ENCODE measurements at regions not wholly inside any gene's neighbourhood (a gene's known extent, or its start where the extent isn't known, plus 50 kb on each side); places are given as distances from the start of the nearest gene placed in this dataset.

DNA sequence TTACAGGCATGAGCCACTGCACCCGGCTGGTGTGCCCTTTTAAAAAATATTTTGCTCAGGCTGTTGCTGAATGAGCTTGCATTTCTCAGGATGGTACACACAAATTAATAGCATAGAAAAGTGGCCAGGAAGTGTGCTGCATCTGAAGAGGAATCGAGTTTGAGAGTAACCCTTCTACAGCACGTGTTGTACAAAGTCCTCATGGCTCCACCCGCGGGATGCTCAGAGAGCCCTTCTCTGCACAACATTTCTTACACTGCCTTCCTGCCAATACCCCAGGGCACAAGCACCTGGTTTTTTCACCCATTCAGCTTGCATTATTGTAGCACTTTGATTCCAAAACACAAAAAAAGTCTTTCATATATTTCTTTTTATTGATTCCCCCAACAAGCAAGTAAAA is 90.1 kb upstream of the NEDD4L start:
- no peak overlapping the region for H3K27ac ChIP-seq (ENCODE audit: insufficient read depth, low read depth, low read length)
- no peaks in the 10 kb centered on the region for H4K20me1 ChIP-seq (replicated peaks; ENCODE audit: control insufficient read depth, extremely low read depth, insufficient read depth, low read length)
- DNase-seq (ENCODE audit: low read depth, low spot score) (no peak), FAIRE-seq (no peak)
- no peaks in the 10 kb centered on the region for H3K79me2 ChIP-seq (ENCODE audit: control insufficient read depth, insufficient read depth, low read length)
- ChIA-PET POLR2A (no interaction called here), CTCF (no interaction called here)
- no peaks in the 10 kb centered on the region for H3K36me3 ChIP-seq (ENCODE audit: control insufficient read depth in 2 of 2, extremely low read depth in 1 of 2, insufficient read depth in 2 of 2, low read length in 2 of 2)
- no peak for TF ChIP-seq POLR2AphosphoS5 (IDR thresholded peaks at IDR 0.05; ENCODE audit: insufficient read depth, low read depth, low read length)
- TF ChIP-seq FOS (IDR thresholded peaks at IDR 0.05; ENCODE audit: borderline replicate concordance, insufficient read depth, low read length) = no peak
- TF ChIP-seq MYC (IDR thresholded peaks at IDR 0.05; ENCODE audit: low read depth, low read length) = no peak
- TF ChIP-seq, protein P1, sequence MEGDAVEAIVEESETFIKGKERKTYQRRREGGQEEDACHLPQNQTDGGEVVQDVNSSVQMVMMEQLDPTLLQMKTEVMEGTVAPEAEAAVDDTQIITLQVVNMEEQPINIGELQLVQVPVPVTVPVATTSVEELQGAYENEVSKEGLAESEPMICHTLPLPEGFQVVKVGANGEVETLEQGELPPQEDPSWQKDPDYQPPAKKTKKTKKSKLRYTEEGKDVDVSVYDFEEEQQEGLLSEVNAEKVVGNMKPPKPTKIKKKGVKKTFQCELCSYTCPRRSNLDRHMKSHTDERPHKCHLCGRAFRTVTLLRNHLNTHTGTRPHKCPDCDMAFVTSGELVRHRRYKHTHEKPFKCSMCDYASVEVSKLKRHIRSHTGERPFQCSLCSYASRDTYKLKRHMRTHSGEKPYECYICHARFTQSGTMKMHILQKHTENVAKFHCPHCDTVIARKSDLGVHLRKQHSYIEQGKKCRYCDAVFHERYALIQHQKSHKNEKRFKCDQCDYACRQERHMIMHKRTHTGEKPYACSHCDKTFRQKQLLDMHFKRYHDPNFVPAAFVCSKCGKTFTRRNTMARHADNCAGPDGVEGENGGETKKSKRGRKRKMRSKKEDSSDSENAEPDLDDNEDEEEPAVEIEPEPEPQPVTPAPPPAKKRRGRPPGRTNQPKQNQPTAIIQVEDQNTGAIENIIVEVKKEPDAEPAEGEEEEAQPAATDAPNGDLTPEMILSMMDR (IDR thresholded peaks at IDR 0.05; ENCODE audit: extremely low read depth in 1 of 2, insufficient read depth in 1 of 2, low read depth in 1 of 2, low read length in 2 of 2) = no peak
- no peak for TF ChIP-seq JUN (IDR thresholded peaks at IDR 0.05; ENCODE audit: borderline replicate concordance, insufficient read depth, insufficient read length, low read depth)
- no peak for TF ChIP-seq GATA2 (IDR thresholded peaks at IDR 0.05; ENCODE audit: insufficient read depth, insufficient read length, low read depth, low read length)
- TF ChIP-seq POLR2A (IDR thresholded peaks at IDR 0.05; ENCODE audit: low read depth, low read length) = no peak
- TF ChIP-seq EZH2 (IDR thresholded peaks at IDR 0.05; ENCODE audit: borderline replicate concordance, low read depth, low read length, severe bottlenecking) = no peak
- TF ChIP-seq, protein P2, sequence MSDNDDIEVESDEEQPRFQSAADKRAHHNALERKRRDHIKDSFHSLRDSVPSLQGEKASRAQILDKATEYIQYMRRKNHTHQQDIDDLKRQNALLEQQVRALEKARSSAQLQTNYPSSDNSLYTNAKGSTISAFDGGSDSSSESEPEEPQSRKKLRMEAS (IDR thresholded peaks at IDR 0.05; ENCODE audit: insufficient read depth, insufficient read length) = no peak
- dilution Hi-C loops (cut with MboI; ENCODE audit: extremely low pct_ligation_motif_present, low sequenced_read_pairs) (no loop called here), intact Hi-C loops (cut with micrococcal nuclease) (loop anchor here (10.0 kb wide), 1 partner anchor 371 kb away; no protein-coding TSS in a partner anchor)
- H3K9ac ChIP-seq (replicated peaks; ENCODE audit: extremely low read depth, insufficient read depth, low read length) = no peak overlapping the region
- no peaks in the 10 kb centered on the region for H3K4me1 ChIP-seq (ENCODE audit: control insufficient read depth, extremely low read depth, insufficient read depth, low read length)
- no peaks in the 10 kb centered on the region for H3K9me3 ChIP-seq (replicated peaks; ENCODE audit: control insufficient read depth, insufficient read depth, low read length)
- no peak overlapping the region for H3K4me2 ChIP-seq (ENCODE audit: insufficient read depth, low read length)
- H3K4me3 ChIP-seq (replicated peaks in 1 of 3; ENCODE audit: insufficient read depth in 1 of 3, low read depth in 1 of 3, low read length in 3 of 3) = no peak overlapping the region
- H2AFZ ChIP-seq (ENCODE audit: low read depth, low read length) = no peak overlapping the region
- H3K27me3 ChIP-seq (ENCODE audit: control insufficient read depth in 2 of 2, insufficient read depth in 2 of 2, low read length in 2 of 2) = peaks cover 5 to 23% of the 10 kb centered on the region in 2 experiments
- H3K9me1 ChIP-seq (replicated peaks; ENCODE audit: control insufficient read depth, extremely low read depth, insufficient read depth, low read length) = no peaks in the 10 kb centered on the region
- no TSS peak for BruUV-seq (replicated peaks)

Data from endothelial cell of umbilical vein (primary cell).